ENCODE measurements at regions not wholly inside any gene's neighbourhood (a gene's known extent, or its start where the extent isn't known, plus 50 kb on each side); places are given as distances from the start of the nearest gene placed in this dataset.

GRCh38 chr20:40766790-40767614, 78.0 kb upstream of the MAFB start:
- TF ChIP-seq POLR2A (IDR thresholded peaks at IDR 0.05): no peak
- TF ChIP-seq, protein P1, sequence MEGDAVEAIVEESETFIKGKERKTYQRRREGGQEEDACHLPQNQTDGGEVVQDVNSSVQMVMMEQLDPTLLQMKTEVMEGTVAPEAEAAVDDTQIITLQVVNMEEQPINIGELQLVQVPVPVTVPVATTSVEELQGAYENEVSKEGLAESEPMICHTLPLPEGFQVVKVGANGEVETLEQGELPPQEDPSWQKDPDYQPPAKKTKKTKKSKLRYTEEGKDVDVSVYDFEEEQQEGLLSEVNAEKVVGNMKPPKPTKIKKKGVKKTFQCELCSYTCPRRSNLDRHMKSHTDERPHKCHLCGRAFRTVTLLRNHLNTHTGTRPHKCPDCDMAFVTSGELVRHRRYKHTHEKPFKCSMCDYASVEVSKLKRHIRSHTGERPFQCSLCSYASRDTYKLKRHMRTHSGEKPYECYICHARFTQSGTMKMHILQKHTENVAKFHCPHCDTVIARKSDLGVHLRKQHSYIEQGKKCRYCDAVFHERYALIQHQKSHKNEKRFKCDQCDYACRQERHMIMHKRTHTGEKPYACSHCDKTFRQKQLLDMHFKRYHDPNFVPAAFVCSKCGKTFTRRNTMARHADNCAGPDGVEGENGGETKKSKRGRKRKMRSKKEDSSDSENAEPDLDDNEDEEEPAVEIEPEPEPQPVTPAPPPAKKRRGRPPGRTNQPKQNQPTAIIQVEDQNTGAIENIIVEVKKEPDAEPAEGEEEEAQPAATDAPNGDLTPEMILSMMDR (IDR thresholded peaks at IDR 0.05): no peak
